ENCODE measurements at regions not wholly inside any gene's neighbourhood (a gene's known extent, or its start where the extent isn't known, plus 50 kb on each side); places are given as distances from the start of the nearest gene placed in this dataset.

GRCh38 chr6:165110860-165111259 lies 198.5 kb downstream of the C6orf118 start:
- Histone ChIP-seq H3K4me3 (no peak overlapping the region), H3K4me1 (no peaks in the 10 kb centered on the region), H3K27me3 (no peaks in the 10 kb centered on the region), H3K9me3 (peaks cover 0 to 15% (median 12%) of the 10 kb centered on the region in 4 donors), H3K27ac (replicated peaks in 1 of 4) (no peak overlapping the region), H3K36me3 (no peaks in the 10 kb centered on the region)
- 77% methylated on average over 1 of the region's 1 CpG for WGBS
- intact Hi-C loops (cut with DNase I), result no loop called here
- no peak for DNase-seq (ENCODE audit: extremely low spot score)
- TF ChIP-seq POLR2A (IDR thresholded peaks at IDR 0.05; ENCODE audit: low read depth) (no peak), CTCF (IDR thresholded peaks at IDR 0.05) (no peak), EP300 (IDR thresholded peaks at IDR 0.05) (no peak), POLR2AphosphoS5 (IDR thresholded peaks at IDR 0.05) (no peak)

GRCh38 chr6:165109011-165109410 lies 200.4 kb downstream of the C6orf118 start:
- 75% methylated on average over 5 of the region's 5 CpGs for WGBS
- Histone ChIP-seq H3K9me3 (peaks cover 0 to 8% (median 7%) of the 10 kb centered on the region in 4 donors), H3K36me3 (no peaks in the 10 kb centered on the region), H3K27ac (replicated peaks in 1 of 4) (no peak overlapping the region), H3K27me3 (no peaks in the 10 kb centered on the region), H3K4me3 (no peak overlapping the region), H3K4me1 (no peaks in the 10 kb centered on the region)
- no peak for DNase-seq (ENCODE audit: extremely low spot score)
- intact Hi-C loops (cut with DNase I), result no loop called here
- TF ChIP-seq POLR2AphosphoS5 (IDR thresholded peaks at IDR 0.05) (no peak), POLR2A (IDR thresholded peaks at IDR 0.05; ENCODE audit: low read depth) (no peak), EP300 (IDR thresholded peaks at IDR 0.05) (no peak), CTCF (IDR thresholded peaks at IDR 0.05) (no peak)

- no peak overlapping the region for H3K4me3 ChIP-seq
- no peaks in the 10 kb centered on the region for H3K36me3 ChIP-seq
- intact Hi-C loops (cut with DNase I), result no loop called here
- DNase-seq (ENCODE audit: extremely low spot score), result peak; percentile 81
- 95% methylated on average over 2 of the region's 2 CpGs for WGBS
- H3K4me1 ChIP-seq, result no peaks in the 10 kb centered on the region
- no peak overlapping the region for H3K27ac ChIP-seq (replicated peaks in 1 of 4)
- TF ChIP-seq CTCF (IDR thresholded peaks at IDR 0.05), result no peak
- TF ChIP-seq EP300 (IDR thresholded peaks at IDR 0.05), result no peak
- TF ChIP-seq POLR2A (IDR thresholded peaks at IDR 0.05; ENCODE audit: low read depth), result no peak
- no peak for TF ChIP-seq POLR2AphosphoS5 (IDR thresholded peaks at IDR 0.05)
- H3K9me3 ChIP-seq, result no peaks in the 10 kb centered on the region
- no peaks in the 10 kb centered on the region for H3K27me3 ChIP-seq
Measured at GRCh38 chr6:165106261-165106660, 203.1 kb downstream of the C6orf118 start.

- 65% methylated on average over 4 of the region's 4 CpGs for WGBS
Measured at GRCh38 chr6:165098165-165098564, 211.2 kb downstream of the C6orf118 start.

More at GRCh38 chr6:165098165-165098564, 211.2 kb downstream of the C6orf118 start:
- no peak overlapping the region for H3K4me3 ChIP-seq
- no peaks in the 10 kb centered on the region for H3K27me3 ChIP-seq
- intact Hi-C loops (cut with DNase I), result no loop called here
- no peaks in the 10 kb centered on the region for H3K36me3 ChIP-seq
- DNase-seq (ENCODE audit: extremely low spot score), result no peak
- peaks cover 0 to 23% (median 7%) of the 10 kb centered on the region in 4 donors for H3K9me3 ChIP-seq
- H3K4me1 ChIP-seq, result no peaks in the 10 kb centered on the region
- no peak overlapping the region for H3K27ac ChIP-seq (replicated peaks in 1 of 4)
- TF ChIP-seq EP300 (IDR thresholded peaks at IDR 0.05) (no peak), POLR2A (IDR thresholded peaks at IDR 0.05; ENCODE audit: low read depth) (no peak), CTCF (IDR thresholded peaks at IDR 0.05) (no peak), POLR2AphosphoS5 (IDR thresholded peaks at IDR 0.05) (no peak)

Data from esophagus muscularis mucosa (tissue), 4 donors.